Stimulated activated CD8-positive, alpha-beta memory T cell treated with anti-CD3 and anti-CD28 coated beads, Interleukin-2, amount 100 ng/mL, for 48 hours (primary cell): ENCODE measurements at regions not wholly inside any gene's neighbourhood (a gene's known extent, or its start where the extent isn't known, plus 50 kb on each side); places are given as distances from the start of the nearest gene placed in this dataset.
"Not testable (repeated sequence)": the region's sequence is repeated elsewhere in the genome, so short reads cannot be mapped to it uniquely, and the experiment has no call there.

ENCODE experiments used
- DNase-seq, 2 donors: peaks; one replicate each; pipeline ENCODE4 v3.0.0-alpha.2; 2020; ENCODE audit warnings: low read depth in 2 of 2

- DNase-seq = no peak
Observed at GRCh38 chr5:91937121-91937520, 554.0 kb upstream of the ARRDC3 start.

GRCh38 chr5:91929522-91929817, 546.4 kb upstream of the ARRDC3 start:
- no peak for DNase-seq

GRCh38 chr5:91928754-91929521, 545.8 kb upstream of the ARRDC3 start:
- DNase-seq = no peak

- DNase-seq = no peak
Observed at GRCh38 chr5:91927439-91927838, 544.3 kb upstream of the ARRDC3 start.

- no peak for DNase-seq
Observed at GRCh38 chr5:91925249-91925648, 542.1 kb upstream of the ARRDC3 start.

- not testable (repeated sequence) for DNase-seq
Observed at GRCh38 chr5:91917037-91917814, 534.1 kb upstream of the ARRDC3 start.

- DNase-seq = no peak
Observed at GRCh38 chr5:91910655-91911054, 527.5 kb upstream of the ARRDC3 start.

- no peak for DNase-seq
Observed at GRCh38 chr5:91910247-91910646, 527.1 kb upstream of the ARRDC3 start.

GRCh38 chr5:91906494-91906893, 523.4 kb upstream of the ARRDC3 start:
- DNase-seq = no peak

- no peak for DNase-seq
Observed at GRCh38 chr5:91906027-91906426, 522.9 kb upstream of the ARRDC3 start.

- DNase-seq = no peak
Observed at GRCh38 chr5:91898898-91899297, 515.8 kb upstream of the ARRDC3 start.

- DNase-seq = no peak
Observed at GRCh38 chr5:91898019-91898418, 514.9 kb upstream of the ARRDC3 start.

GRCh38 chr5:91888810-91889209, 505.7 kb upstream of the ARRDC3 start:
- DNase-seq = no peak

- DNase-seq = no peak
Observed at GRCh38 chr5:91885291-91886265, 502.5 kb upstream of the ARRDC3 start.

GRCh38 chr5:91884036-91884435, 500.9 kb upstream of the ARRDC3 start:
- DNase-seq = no peak

GRCh38 chr5:91875196-91875779, 492.2 kb upstream of the ARRDC3 start:
- DNase-seq = no peak

- no peak for DNase-seq
Observed at GRCh38 chr5:91867799-91868198, 484.7 kb upstream of the ARRDC3 start.

- DNase-seq = no peak
Observed at GRCh38 chr5:91865915-91866314, 482.8 kb upstream of the ARRDC3 start.

GRCh38 chr5:91864962-91865361, 481.8 kb upstream of the ARRDC3 start:
- no peak for DNase-seq

- no peak for DNase-seq
Observed at GRCh38 chr5:91851670-91852069, 468.6 kb upstream of the ARRDC3 start.

- DNase-seq = no peak
Observed at GRCh38 chr5:91850031-91850430, 466.9 kb upstream of the ARRDC3 start.

- no peak for DNase-seq
Observed at GRCh38 chr5:91849069-91849468, 466.0 kb upstream of the ARRDC3 start.
